ENCODE measurements at regions not wholly inside any gene's neighbourhood (a gene's known extent, or its start where the extent isn't known, plus 50 kb on each side); places are given as distances from the start of the nearest gene placed in this dataset.

- peaks cover 7 to 27% of the 10 kb centered on the region in 2 experiments; a peak in 3 of 4 replicates for H3K79me1 ChIP-seq (ENCODE audit: low read depth in 1 of 2, low read length in 2 of 2)
- no peak overlapping the region for H3K27ac ChIP-seq (ENCODE audit: insufficient read depth, low read length)
- TF ChIP-seq MAZ (IDR thresholded peaks at IDR 0.05; ENCODE audit: borderline replicate concordance, low read depth, low read length) = no peak
- H4K5ac ChIP-seq (ENCODE audit: low read depth, low read length) = no peak overlapping the region
- dilution Hi-C loops (cut with HindIII; ENCODE audit: low sequenced_read_pairs, unreplicated experiment) (no loop called here), intact Hi-C loops (cut with micrococcal nuclease) (no loop called here), in situ Hi-C loops (cut with MboI; ENCODE audit: low sequenced_read_pairs) (no loop called here)
- H3K36me3 ChIP-seq (ENCODE audit: control insufficient read depth, insufficient read depth, low read length) = peaks cover 3% of the 10 kb centered on the region
- 0 out of 2 replicates have a peak overlapping the region, but pooled peaks have one; percentile 33 for H2BK20ac ChIP-seq (ENCODE audit: low read depth, low read length)
- H4K8ac ChIP-seq (ENCODE audit: low read depth in 2 of 2, low read length in 2 of 2) = no peak overlapping the region; a peak in 1 of 4 replicates
- no peaks in the 10 kb centered on the region for H3K27me3 ChIP-seq (ENCODE audit: control insufficient read depth, insufficient read depth, low read length)
- H2AK5ac ChIP-seq (ENCODE audit: low read depth, low read length) = no peak overlapping the region
- no peaks in the 10 kb centered on the region for H3K9me3 ChIP-seq (ENCODE audit: control insufficient read depth, insufficient read depth, low read length)
- H2BK5ac ChIP-seq (ENCODE audit: low read depth, low read length, poor library complexity, severe bottlenecking) = peak overlapping the region; percentile 59
- no peak overlapping the region for H2AK9ac ChIP-seq (replicated peaks; ENCODE audit: low read depth, low read length, poor library complexity)
- no peak overlapping the region for H3K18ac ChIP-seq (ENCODE audit: low read depth, low read length)
- DNase-seq (peak; percentile 72), ATAC-seq (ENCODE audit: low read depth) (peak; percentile 45)
- no peak overlapping the region for H3K9ac ChIP-seq (ENCODE audit: low read depth, low read length)
- H2BK15ac ChIP-seq (ENCODE audit: low read depth, low read length) = no peak overlapping the region
- BruUV-seq (replicated peaks) = no TSS peak
- H3K56ac ChIP-seq (ENCODE audit: extremely low read depth, insufficient read depth, low read length) = no peak overlapping the region
- H4K91ac ChIP-seq (ENCODE audit: insufficient read depth, low read depth, low read length) = no peak overlapping the region
- no CpG with 5 or more reads among the region's 1 CpG for WGBS, 2 experiments (ENCODE audit: extremely low coverage in 2 of 2, insufficient read length in 1 of 2)
- H2AFZ ChIP-seq (replicated peaks; ENCODE audit: low read length, poor library complexity) = no peak overlapping the region
- peak overlapping the region; percentile 50; the same call in 1 of the 2 replicates for H3K14ac ChIP-seq (replicated peaks; ENCODE audit: low read depth, low read length)
- H3K4ac ChIP-seq (ENCODE audit: low read depth, low read length) = peak overlapping the region; percentile 31; the same call in 1 of the 2 replicates
- H3K4me1 ChIP-seq (ENCODE audit: control insufficient read depth, insufficient read depth, low read length) = peaks cover 8% of the 10 kb centered on the region
- peak overlapping the region; percentile 32; the same call in 1 of the 2 replicates for H2BK120ac ChIP-seq (ENCODE audit: low read depth, low read length)
- no peaks in the 10 kb centered on the region; the same call in 1 of the 2 replicates for H4K20me1 ChIP-seq (ENCODE audit: insufficient read depth, low read length)
- ChIA-PET POLR2A (ENCODE audit: unreplicated experiment) (no interaction called here), CTCF (interaction anchor here (0.5 kb wide), 1 partner anchor 859 kb away, joined by 3 read pairs; no protein-coding TSS in a partner anchor)
- no peak overlapping the region for H3K4me3 ChIP-seq (ENCODE audit: insufficient read depth, low read depth, low read length)
- H3K4me2 ChIP-seq (ENCODE audit: low read depth, low read length) = no peak overlapping the region
- peak overlapping the region; percentile 64; the same call in 1 of the 2 replicates for H3K23ac ChIP-seq (ENCODE audit: low read depth, low read length)
- H3K9me1 ChIP-seq (ENCODE audit: insufficient read depth, low read length) = peaks cover 8% of the 10 kb centered on the region; the same call in 1 of the 2 replicates
Measured at GRCh38 chr13:73810647-73811046, 323.6 kb downstream of the KLF12 start.
